HPDE6-E6E7 (cell line): ENCODE measurements at regions not wholly inside any gene's neighbourhood (a gene's known extent, or its start where the extent isn't known, plus 50 kb on each side); places are given as distances from the start of the nearest gene placed in this dataset.
"Not testable (repeated sequence)": the region's sequence is repeated elsewhere in the genome, so short reads cannot be mapped to it uniquely, and the experiment has no call there.

Experiments used
- DNase-seq: peaks from one replicate; pipeline ENCODE4 v3.0.0; 2011; ENCODE audit warnings: missing footprints; ENCODE audit errors: extremely low spot score

GRCh38 chr17:26936645-26937044 is 357.3 kb upstream of the WSB1 start:
- not testable (repeated sequence) for DNase-seq

DNA sequence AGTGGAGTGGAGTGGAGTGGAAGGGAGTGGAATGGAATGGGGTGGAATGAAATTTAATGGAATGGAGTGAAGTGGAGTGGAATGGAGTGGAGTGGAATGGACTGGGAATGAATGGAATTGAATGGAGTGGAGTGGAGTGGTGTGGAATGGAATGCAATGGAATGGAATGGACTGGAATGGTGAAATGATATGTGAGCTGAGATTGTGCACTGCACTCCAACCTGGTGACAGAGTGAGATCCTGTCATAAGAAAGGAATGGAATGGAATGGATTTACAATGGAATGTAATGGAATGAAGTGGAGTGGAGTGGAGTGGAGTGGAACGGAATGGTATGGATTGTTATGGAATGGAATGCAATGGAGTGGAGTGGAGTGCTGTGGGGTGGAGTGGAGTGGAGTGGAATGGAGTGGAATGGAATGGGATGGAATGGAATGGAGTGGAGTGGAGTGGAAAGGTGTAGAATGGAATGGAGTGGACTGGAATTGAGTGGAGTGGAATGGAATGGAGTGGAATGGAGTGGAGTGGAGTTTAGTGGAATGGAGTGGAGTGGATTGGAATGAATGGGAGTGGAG is 356.1 kb upstream of the WSB1 start:
- not testable (repeated sequence) for DNase-seq

DNA sequence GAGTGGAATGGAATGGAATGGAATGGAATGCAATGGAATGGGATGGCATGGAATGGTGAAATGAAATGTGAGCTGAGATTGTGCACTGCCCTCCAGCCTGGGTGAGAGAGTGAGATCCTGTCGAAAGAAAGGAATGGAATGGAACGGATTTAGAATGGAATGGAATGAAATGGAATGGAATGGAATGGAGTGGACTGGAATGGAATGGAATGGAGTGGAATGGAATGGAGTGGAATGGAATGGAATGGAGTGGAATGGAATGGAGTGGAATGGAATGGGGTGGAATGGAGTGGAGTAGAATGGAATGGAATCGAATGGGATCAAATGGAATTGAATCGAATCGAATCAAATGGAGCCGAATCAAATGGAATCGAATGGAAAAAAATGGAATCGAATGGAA is 354.2 kb upstream of the WSB1 start:
- DNase-seq = not testable (repeated sequence)

GRCh38 chr17:26940587-26940986 is 353.3 kb upstream of the WSB1 start:
- not testable (repeated sequence) for DNase-seq

- DNase-seq = no peak
These were observed 331.4 kb upstream of the WSB1 start for GRCh38 chr17:26962255-26963162.

- no peak for DNase-seq
These were observed 330.8 kb upstream of the WSB1 start for GRCh38 chr17:26963163-26963503.

- DNase-seq = not testable (repeated sequence)
These were observed 327.9 kb upstream of the WSB1 start for GRCh38 chr17:26965898-26966624.

DNA sequence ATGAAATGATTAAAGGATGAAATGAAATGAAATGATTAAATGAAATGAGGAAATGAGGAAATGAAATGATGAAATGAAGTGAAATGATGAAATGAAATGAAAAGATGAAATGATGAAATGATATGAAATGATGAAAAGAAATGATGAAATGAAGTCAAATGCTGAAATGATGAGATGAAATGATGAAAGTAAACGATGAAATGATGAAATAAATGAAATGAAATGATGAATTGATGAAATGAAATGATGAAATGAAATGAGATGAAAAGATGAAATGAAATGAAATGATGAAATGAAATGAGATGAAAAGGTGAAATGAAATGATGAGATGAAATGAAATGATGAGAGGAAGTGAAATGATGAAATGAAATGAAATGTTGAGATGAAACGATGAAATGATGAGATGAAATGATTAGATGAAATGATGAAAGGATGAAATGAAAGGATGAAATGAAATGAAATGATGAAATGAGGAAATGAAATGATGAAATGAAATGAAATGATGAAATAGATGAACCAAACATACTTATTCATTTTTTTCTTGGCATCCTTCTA is 327.2 kb upstream of the WSB1 start:
- not testable (repeated sequence) for DNase-seq

DNA sequence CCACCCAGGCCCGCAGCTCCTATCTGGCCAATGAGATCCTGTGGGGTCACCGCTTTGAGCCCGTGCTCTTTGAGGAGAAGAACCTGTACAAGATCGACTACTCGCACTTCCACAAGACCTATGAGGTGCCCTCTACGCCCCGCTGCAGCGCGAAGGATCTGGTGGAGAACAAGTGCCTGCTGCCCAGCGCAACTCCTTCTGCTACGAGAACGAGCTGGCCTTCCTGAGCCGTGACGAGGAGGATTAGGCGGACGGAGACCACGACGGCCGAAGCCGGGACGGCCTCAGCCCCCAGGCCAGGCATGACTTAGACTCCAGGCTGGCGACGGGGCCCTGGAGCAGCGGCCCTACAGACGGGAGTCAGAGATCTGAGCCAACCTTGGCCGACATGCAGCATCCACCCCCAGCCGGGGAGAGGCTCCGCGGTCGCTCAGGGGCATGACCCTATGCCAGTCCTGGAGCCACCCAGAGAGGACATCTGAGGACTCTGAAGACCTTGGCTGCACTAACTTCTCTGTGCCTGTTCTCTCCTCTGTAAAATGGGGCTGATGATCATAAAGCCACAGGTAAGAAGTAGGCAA is 312.0 kb upstream of the WSB1 start:
- DNase-seq = not testable (repeated sequence)

GRCh38 chr17:26982563-26982962 is 311.4 kb upstream of the WSB1 start:
- DNase-seq = not testable (repeated sequence)

GRCh38 chr17:26987851-26988250 is 306.1 kb upstream of the WSB1 start:
- DNase-seq = not testable (repeated sequence)

DNA sequence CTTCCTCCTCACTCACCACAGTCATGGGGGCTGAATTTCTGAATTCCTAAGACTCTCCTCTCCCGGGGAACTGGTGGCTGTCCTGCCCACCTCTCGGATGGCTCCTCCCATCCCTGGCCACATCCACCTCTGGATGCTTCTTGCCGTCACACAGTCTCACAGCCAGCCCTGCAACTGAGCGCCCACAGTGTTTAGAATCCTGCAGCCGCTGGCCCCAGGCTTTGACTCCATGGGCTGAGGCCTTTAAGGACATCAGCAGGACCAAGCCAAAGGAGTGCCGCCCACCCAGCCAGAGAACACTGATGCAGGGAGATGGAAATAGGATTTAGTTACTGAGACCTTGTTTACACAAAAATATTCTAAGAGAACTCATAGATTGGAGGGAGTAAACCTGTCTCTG is 299.3 kb upstream of the WSB1 start:
- DNase-seq = not testable (repeated sequence)

DNA sequence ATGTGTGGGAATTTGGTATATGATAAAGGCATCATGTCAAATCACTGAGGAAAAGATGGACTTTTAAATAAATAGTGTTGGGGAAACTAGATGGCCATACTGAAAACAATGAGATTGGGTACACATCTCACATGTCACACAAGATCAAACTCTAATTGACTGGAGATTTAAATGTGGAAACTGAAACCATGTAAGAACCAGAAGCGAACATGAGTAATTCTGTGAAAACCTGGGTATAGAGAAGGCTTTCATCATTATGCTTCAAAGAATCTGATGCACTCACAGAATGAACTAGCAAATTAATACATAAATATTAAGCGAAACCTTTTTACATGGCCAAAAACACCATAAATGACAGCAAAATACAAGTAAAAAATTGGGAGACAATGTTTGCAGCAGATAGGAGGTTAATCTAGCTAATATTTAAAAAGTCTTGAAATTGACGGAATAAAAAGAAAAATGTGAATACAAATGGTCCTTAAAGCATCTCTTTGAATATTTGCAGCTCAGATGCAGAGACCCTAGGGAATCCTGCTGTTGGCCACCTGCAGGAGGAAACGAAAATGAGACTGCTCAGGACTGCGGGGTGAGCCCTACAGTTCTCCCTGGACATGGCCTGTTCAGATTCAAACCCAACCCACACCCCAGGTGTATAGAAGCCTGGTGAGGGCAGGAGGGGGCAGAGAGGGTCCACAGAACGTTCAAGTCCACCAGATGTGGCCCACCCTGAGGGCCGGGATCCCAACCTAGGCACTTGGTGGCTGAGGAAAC is 297.6 kb upstream of the WSB1 start:
- DNase-seq = not testable (repeated sequence)

- DNase-seq = not testable (repeated sequence)
These were observed 286.0 kb upstream of the WSB1 start for GRCh38 chr17:27007734-27008531.

DNA sequence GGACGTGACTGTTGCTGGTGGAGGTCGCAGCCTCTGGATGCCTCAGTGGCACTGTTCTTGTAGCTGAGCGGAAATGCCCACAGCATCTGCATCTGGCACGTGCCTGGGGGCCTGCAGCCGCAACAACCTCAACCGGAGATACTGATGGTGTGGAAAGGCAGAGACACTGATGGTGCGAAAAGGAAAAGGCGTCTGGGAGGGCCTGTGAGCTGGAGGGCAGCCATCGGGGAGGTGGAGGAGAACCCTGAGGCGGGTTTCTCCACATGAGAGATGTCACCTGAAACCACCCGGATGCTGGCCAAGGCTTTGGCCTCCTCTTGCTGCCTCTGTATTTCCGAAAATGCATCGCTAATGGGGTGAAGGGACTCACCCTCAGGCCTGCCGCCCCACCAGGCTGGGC is 284.8 kb upstream of the WSB1 start:
- DNase-seq = no peak

- not testable (repeated sequence) for DNase-seq
These were observed 283.8 kb upstream of the WSB1 start for GRCh38 chr17:27010138-27010537.

GRCh38 chr17:27030552-27030951 is 263.4 kb upstream of the WSB1 start:
- DNase-seq = not testable (repeated sequence)

- DNase-seq = no peak
These were observed 255.2 kb upstream of the WSB1 start for GRCh38 chr17:27038676-27039075.

DNA sequence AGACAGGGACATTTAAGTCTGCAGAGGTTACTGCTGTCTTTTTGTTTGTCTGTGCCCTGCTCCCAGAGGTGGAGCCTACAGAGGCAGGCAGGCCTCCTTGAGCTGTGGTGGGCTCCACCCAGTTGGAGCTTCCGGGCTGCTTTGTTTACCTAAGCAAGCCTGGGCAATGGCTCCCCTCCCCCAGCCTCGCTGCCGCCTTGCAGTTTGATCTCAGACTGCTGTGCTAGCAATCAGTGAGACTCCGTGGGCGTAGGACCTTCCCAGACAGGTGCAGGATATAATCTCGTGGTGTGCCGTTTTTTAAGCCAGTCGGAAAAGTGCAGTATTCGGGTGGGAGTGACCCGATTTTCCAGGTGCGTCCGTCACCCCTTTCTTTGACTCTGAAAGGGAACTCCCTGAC is 248.9 kb upstream of the WSB1 start:
- not testable (repeated sequence) for DNase-seq

DNA sequence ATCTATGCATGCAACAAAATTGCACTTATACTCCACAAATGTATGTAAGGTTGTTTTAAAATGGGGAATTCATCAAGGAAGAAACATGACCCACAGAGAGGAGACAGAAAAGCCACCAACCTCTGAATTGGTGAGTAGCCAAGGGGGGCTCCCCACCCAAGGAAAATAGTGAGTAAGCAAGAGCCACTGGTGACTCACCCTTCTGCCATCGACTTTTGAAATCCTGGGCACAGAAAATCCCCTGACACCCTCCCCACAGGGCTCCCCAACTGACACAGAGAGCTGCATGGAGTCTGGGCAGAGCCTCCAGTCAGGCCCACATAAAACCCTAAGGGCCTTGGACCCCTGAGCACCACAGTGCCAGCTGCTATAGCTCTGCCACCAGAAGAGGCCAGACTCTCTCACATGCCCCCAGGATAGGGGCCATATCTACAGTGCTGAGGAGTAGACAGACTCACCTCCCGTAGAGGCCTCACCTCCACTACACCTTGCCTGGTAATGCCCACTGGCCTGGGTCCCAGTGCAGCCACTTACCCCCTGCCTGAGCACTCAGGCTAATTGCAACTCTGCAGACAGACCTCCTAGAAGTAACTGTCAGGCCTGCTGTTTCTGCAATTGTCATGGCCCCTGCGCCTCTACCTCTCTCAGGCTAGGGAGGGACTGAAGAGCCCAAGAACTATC is 244.7 kb upstream of the WSB1 start:
- no peak for DNase-seq
